ENCODE measurements at regions not wholly inside any gene's neighbourhood (a gene's known extent, or its start where the extent isn't known, plus 50 kb on each side); places are given as distances from the start of the nearest gene placed in this dataset.

GRCh38 chr4:43380093-43380492 lies 487.6 kb downstream of the GRXCR1 start:
- no CpG with 5 or more reads among the region's 2 CpGs for WGBS (ENCODE audit: extremely low coverage, insufficient coverage, insufficient read length)
- no peak overlapping the region for H3K27ac ChIP-seq (ENCODE audit: low read depth, low read length)
- no peak overlapping the region for H4K91ac ChIP-seq (ENCODE audit: low read depth, low read length)
- H3K9me3 ChIP-seq (ENCODE audit: insufficient read depth, low read depth, low read length): no peaks in the 10 kb centered on the region
- H3K4me2 ChIP-seq (ENCODE audit: low read length): no peak overlapping the region
- H3K9ac ChIP-seq (ENCODE audit: low read length): no peak overlapping the region
- no peaks in the 10 kb centered on the region for H3K27me3 ChIP-seq (ENCODE audit: insufficient read depth, low read length)
- no peak overlapping the region for H3K23ac ChIP-seq (ENCODE audit: low read length)
- H2BK120ac ChIP-seq (ENCODE audit: insufficient read depth, low read length, poor library complexity): no peak overlapping the region
- H3K18ac ChIP-seq (ENCODE audit: low read length): no peak overlapping the region
- no peak overlapping the region for H3K4ac ChIP-seq (ENCODE audit: low read depth, low read length)
- no peak for DNase-seq
- H3K36me3 ChIP-seq (ENCODE audit: control insufficient read depth in 1 of 2, insufficient read depth in 2 of 2, low read length in 2 of 2): no peaks in the 10 kb centered on the region
- H3K79me1 ChIP-seq (ENCODE audit: low read length): no peaks in the 10 kb centered on the region
- H3K79me2 ChIP-seq (ENCODE audit: control insufficient read depth, insufficient read depth, low read length, poor library complexity): no peaks in the 10 kb centered on the region
- no peaks in the 10 kb centered on the region for H3K4me1 ChIP-seq (ENCODE audit: control insufficient read depth in 1 of 2, insufficient read depth in 2 of 2, low read length in 2 of 2)
- H3K4me3 ChIP-seq (ENCODE audit: low read depth, low read length): no peak overlapping the region
- H2AFZ ChIP-seq (ENCODE audit: insufficient read depth, low read length, poor library complexity): no peak overlapping the region
- H4K8ac ChIP-seq (ENCODE audit: low read depth, low read length): no peak overlapping the region
- no peak overlapping the region for H2AK5ac ChIP-seq (ENCODE audit: low read length)
- no peak overlapping the region for H4K12ac ChIP-seq (ENCODE audit: low read depth, low read length)
- H2BK5ac ChIP-seq (ENCODE audit: low read depth, low read length, poor library complexity): no peak overlapping the region
- no peak overlapping the region for H2BK12ac ChIP-seq (ENCODE audit: low read length)
- H3K14ac ChIP-seq (ENCODE audit: low read length): no peak overlapping the region

GRCh38 chr4:43391069-43391468 lies 498.6 kb downstream of the GRXCR1 start:
- H3K36me3 ChIP-seq (ENCODE audit: control insufficient read depth in 1 of 2, insufficient read depth in 2 of 2, low read length in 2 of 2): no peaks in the 10 kb centered on the region
- no peaks in the 10 kb centered on the region for H3K4me1 ChIP-seq (ENCODE audit: control insufficient read depth in 1 of 2, insufficient read depth in 2 of 2, low read length in 2 of 2)
- H3K79me2 ChIP-seq (ENCODE audit: control insufficient read depth, insufficient read depth, low read length, poor library complexity): no peaks in the 10 kb centered on the region
- no peak overlapping the region for H4K8ac ChIP-seq (ENCODE audit: low read depth, low read length)
- no peaks in the 10 kb centered on the region for H3K27me3 ChIP-seq (ENCODE audit: insufficient read depth, low read length)
- H2AFZ ChIP-seq (ENCODE audit: insufficient read depth, low read length, poor library complexity): no peak overlapping the region
- H2BK5ac ChIP-seq (ENCODE audit: low read depth, low read length, poor library complexity): no peak overlapping the region
- H4K12ac ChIP-seq (ENCODE audit: low read depth, low read length): no peak overlapping the region
- H4K91ac ChIP-seq (ENCODE audit: low read depth, low read length): no peak overlapping the region
- H2AK5ac ChIP-seq (ENCODE audit: low read length): no peak overlapping the region
- H3K4ac ChIP-seq (ENCODE audit: low read depth, low read length): no peak overlapping the region
- H3K79me1 ChIP-seq (ENCODE audit: low read length): no peaks in the 10 kb centered on the region
- H3K9ac ChIP-seq (ENCODE audit: low read length): no peak overlapping the region
- no peak overlapping the region for H3K18ac ChIP-seq (ENCODE audit: low read length)
- no CpG with 5 or more reads among the region's 1 CpG for WGBS (ENCODE audit: extremely low coverage, insufficient coverage, insufficient read length)
- DNase-seq: no peak
- no peak overlapping the region for H3K4me3 ChIP-seq (ENCODE audit: low read depth, low read length)
- H3K4me2 ChIP-seq (ENCODE audit: low read length): no peak overlapping the region
- H3K14ac ChIP-seq (ENCODE audit: low read length): no peak overlapping the region
- no peak overlapping the region for H3K27ac ChIP-seq (ENCODE audit: low read depth, low read length)
- H3K9me3 ChIP-seq (ENCODE audit: insufficient read depth, low read depth, low read length): peaks cover 2% of the 10 kb centered on the region
- H2BK120ac ChIP-seq (ENCODE audit: insufficient read depth, low read length, poor library complexity): no peak overlapping the region
- no peak overlapping the region for H3K23ac ChIP-seq (ENCODE audit: low read length)
- no peak overlapping the region for H2BK12ac ChIP-seq (ENCODE audit: low read length)

GRCh38 chr4:43394976-43395375 lies 502.5 kb downstream of the GRXCR1 start:
- Histone ChIP-seq H2BK120ac (ENCODE audit: insufficient read depth, low read length, poor library complexity) (no peak overlapping the region), H2BK5ac (ENCODE audit: low read depth, low read length, poor library complexity) (no peak overlapping the region), H3K4ac (ENCODE audit: low read depth, low read length) (no peak overlapping the region), H2AK5ac (ENCODE audit: low read length) (no peak overlapping the region), H3K23ac (ENCODE audit: low read length) (no peak overlapping the region), H2AFZ (ENCODE audit: insufficient read depth, low read length, poor library complexity) (no peak overlapping the region), H3K9ac (ENCODE audit: low read length) (no peak overlapping the region), H3K79me1 (ENCODE audit: low read length) (no peaks in the 10 kb centered on the region), H3K27ac (ENCODE audit: low read depth, low read length) (no peak overlapping the region), H3K4me3 (ENCODE audit: low read depth, low read length) (no peak overlapping the region), H4K8ac (ENCODE audit: low read depth, low read length) (no peak overlapping the region), H3K4me2 (ENCODE audit: low read length) (no peak overlapping the region), H4K12ac (ENCODE audit: low read depth, low read length) (no peak overlapping the region), H3K9me3 (ENCODE audit: insufficient read depth, low read depth, low read length) (peaks cover 2% of the 10 kb centered on the region), H2BK12ac (ENCODE audit: low read length) (no peak overlapping the region), H3K27me3 (ENCODE audit: insufficient read depth, low read length) (no peaks in the 10 kb centered on the region), H3K36me3 (ENCODE audit: control insufficient read depth in 1 of 2, insufficient read depth in 2 of 2, low read length in 2 of 2) (no peaks in the 10 kb centered on the region), H3K4me1 (ENCODE audit: control insufficient read depth in 1 of 2, insufficient read depth in 2 of 2, low read length in 2 of 2) (no peaks in the 10 kb centered on the region), H3K18ac (ENCODE audit: low read length) (no peak overlapping the region), H4K91ac (ENCODE audit: low read depth, low read length) (no peak overlapping the region), H3K79me2 (ENCODE audit: control insufficient read depth, insufficient read depth, low read length, poor library complexity) (no peaks in the 10 kb centered on the region), H3K14ac (ENCODE audit: low read length) (no peak overlapping the region)
- no CpG with 5 or more reads among the region's 3 CpGs for WGBS (ENCODE audit: extremely low coverage, insufficient coverage, insufficient read length)
- DNase-seq: no peak

- Histone ChIP-seq H3K4me1 (ENCODE audit: control insufficient read depth in 1 of 2, insufficient read depth in 2 of 2, low read length in 2 of 2) (no peaks in the 10 kb centered on the region), H3K4me3 (ENCODE audit: low read depth, low read length) (no peak overlapping the region), H2BK12ac (ENCODE audit: low read length) (no peak overlapping the region), H3K14ac (ENCODE audit: low read length) (no peak overlapping the region), H2BK120ac (ENCODE audit: insufficient read depth, low read length, poor library complexity) (no peak overlapping the region), H3K79me2 (ENCODE audit: control insufficient read depth, insufficient read depth, low read length, poor library complexity) (no peaks in the 10 kb centered on the region), H2AK5ac (ENCODE audit: low read length) (no peak overlapping the region), H4K8ac (ENCODE audit: low read depth, low read length) (no peak overlapping the region), H2BK5ac (ENCODE audit: low read depth, low read length, poor library complexity) (no peak overlapping the region), H2AFZ (ENCODE audit: insufficient read depth, low read length, poor library complexity) (no peak overlapping the region), H3K9ac (ENCODE audit: low read length) (no peak overlapping the region), H3K27ac (ENCODE audit: low read depth, low read length) (no peak overlapping the region), H3K18ac (ENCODE audit: low read length) (no peak overlapping the region), H3K79me1 (ENCODE audit: low read length) (no peaks in the 10 kb centered on the region), H3K9me3 (ENCODE audit: insufficient read depth, low read depth, low read length) (peaks cover 2% of the 10 kb centered on the region), H3K4ac (ENCODE audit: low read depth, low read length) (no peak overlapping the region), H3K36me3 (ENCODE audit: control insufficient read depth in 1 of 2, insufficient read depth in 2 of 2, low read length in 2 of 2) (no peaks in the 10 kb centered on the region), H3K4me2 (ENCODE audit: low read length) (no peak overlapping the region), H3K27me3 (ENCODE audit: insufficient read depth, low read length) (no peaks in the 10 kb centered on the region), H4K12ac (ENCODE audit: low read depth, low read length) (no peak overlapping the region), H3K23ac (ENCODE audit: low read length) (no peak overlapping the region), H4K91ac (ENCODE audit: low read depth, low read length) (no peak overlapping the region)
- no CpG with 5 or more reads among the region's 3 CpGs for WGBS (ENCODE audit: extremely low coverage, insufficient coverage, insufficient read length)
- no peak for DNase-seq
Measured at GRCh38 chr4:43399726-43400125, 507.2 kb downstream of the GRXCR1 start.

Data from trophoblast cell (in vitro differentiated cells and primary cell).